DMS79 treated with DMSO at 0.1 percent for 48 hours (cell line): ENCODE measurements at regions not wholly inside any gene's neighbourhood (a gene's known extent, or its start where the extent isn't known, plus 50 kb on each side); places are given as distances from the start of the nearest gene placed in this dataset.
A peak's percentile ranks its signal among the peaks of the same experiment; 100 is the strongest.
"Not testable (repeated sequence)": the region's sequence is repeated elsewhere in the genome, so short reads cannot be mapped to it uniquely, and the experiment has no call there.

Source experiments
- DNase-seq: peaks from one replicate; lab custom pipeline; 2025; lab: John Stamatoyannopoulos, UW

- DNase-seq: no peak
Observed at GRCh38 chr13:56459286-56459685, 681.4 kb upstream of the PRR20A start.

DNA sequence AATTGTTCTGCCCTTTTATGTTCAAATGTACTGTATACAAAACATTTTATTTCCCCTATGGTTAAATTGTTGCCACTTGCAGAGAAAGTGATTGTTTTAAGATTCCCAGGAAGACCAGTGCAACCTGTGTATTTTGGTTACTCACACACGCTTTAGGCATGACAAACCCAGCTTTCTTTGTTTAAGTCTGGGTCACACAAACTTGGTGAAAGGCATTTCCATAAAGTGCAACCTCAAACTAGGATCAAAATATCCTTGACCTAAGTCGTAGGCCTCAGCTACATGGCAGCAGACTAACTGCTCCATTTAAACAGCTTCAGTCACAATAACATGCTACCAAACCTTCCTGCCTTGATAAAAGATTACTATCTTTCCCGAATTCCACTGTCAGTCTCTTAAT lies 639.0 kb upstream of the PRR20A start:
- no peak for DNase-seq

- DNase-seq: no peak
Observed at GRCh38 chr13:56510836-56511235, 629.9 kb upstream of the PRR20A start.

DNA sequence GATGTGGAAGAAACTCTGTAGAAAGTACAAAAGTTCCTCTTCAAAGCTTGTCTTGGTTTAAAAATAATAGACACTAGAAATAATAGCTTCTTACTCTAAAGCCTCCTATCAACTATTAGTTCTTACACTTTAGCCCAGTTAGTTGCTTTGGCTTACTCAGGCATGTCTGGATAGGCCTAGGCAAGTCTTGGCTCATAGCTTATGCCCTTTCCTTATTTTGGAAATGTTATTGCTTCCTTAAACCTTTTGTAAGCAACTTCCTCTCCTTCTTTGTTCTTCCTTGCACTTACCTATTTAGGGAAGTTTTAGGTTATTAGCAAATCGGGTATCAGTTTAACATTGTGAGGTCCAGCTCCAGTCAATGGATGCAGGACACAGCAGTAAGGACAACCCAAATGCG lies 628.4 kb upstream of the PRR20A start:
- not testable (repeated sequence) for DNase-seq

GRCh38 chr13:56515441-56515840 lies 625.3 kb upstream of the PRR20A start:
- DNase-seq: no peak

- DNase-seq: peak; percentile 44
Observed at GRCh38 chr13:56528040-56528790, 612.5 kb upstream of the PRR20A start.

DNA sequence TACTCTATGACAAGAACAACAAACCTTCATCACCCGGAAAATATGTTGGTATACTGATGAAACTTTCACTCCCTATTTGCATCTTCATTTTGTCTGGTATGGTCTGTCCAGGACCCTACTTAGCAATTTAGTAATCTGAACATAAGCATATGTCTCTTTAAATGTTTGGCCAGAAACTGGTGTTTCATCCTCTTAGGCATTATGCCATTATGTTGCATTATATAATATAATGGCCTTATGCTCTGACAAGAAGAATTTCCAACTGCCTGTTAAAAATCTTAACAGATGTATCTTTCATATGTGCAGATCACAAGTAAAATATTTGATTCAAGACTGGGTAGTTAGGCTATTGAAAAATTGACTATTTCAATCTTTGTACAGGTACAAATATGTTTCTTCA lies 610.6 kb upstream of the PRR20A start:
- no peak for DNase-seq

- DNase-seq: not testable (repeated sequence)
Observed at GRCh38 chr13:56547921-56548320, 592.8 kb upstream of the PRR20A start.

GRCh38 chr13:56558698-56559320 lies 581.9 kb upstream of the PRR20A start:
- DNase-seq: no peak

DNA sequence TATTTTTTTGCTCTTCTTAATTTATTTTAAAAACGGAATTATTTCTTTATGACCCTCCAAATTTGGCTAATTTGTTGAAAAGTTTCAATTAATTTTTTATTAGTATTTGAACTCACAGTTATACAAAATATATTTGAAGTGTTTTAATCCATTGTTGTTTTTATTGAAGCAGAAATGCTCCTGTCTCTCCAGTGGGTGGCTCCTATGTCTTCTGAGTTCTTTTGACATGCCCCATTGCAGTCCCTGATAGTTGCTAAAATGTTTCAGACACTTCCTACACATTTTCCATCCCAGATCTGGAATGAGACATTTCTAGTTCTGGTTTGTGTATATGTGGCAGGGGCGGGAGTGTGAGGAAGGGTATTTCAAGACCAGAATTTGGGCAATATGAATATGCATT lies 579.4 kb upstream of the PRR20A start:
- no peak for DNase-seq

DNA sequence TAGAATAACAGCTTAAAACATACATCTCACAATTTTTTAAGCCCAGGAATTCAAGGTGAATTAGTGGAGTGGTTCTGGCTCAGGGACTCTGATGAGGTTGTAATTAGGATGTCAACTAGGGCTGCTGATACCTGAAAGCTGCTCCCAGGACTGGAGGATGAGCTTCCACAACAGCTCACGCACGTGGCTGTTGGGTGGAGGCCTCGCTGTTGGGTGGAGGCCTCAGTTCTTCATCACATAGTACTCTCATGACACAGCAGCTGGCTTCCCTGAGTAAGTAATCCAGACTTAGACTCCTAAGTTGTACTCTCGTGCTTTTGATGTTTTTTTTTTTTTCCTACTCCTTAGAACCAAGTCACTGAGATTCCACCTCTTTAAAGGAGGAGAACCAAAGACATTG lies 577.1 kb upstream of the PRR20A start:
- no peak for DNase-seq

DNA sequence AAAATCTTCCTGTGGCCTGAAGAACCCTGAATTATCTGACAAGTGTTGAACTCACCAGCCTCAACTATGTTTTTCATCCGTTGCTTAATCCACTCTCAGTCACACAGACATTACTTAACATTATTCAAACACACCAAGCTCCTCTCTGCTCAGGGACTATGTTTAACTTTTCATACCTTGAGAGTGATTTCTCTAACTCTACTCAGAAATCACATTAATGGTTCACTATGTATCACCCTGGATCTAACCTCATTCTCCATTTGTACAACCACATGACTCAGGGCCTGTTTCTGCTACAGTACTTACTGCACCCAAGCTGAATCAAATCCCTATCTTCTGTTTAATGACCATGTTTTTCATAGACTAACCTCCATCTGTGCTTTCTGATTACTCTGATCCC lies 553.7 kb upstream of the PRR20A start:
- no peak for DNase-seq

GRCh38 chr13:56615572-56615971 lies 525.1 kb upstream of the PRR20A start:
- no peak for DNase-seq

GRCh38 chr13:56622840-56623239 lies 517.9 kb upstream of the PRR20A start:
- DNase-seq: no peak

- not testable (repeated sequence) for DNase-seq
Observed at GRCh38 chr13:56628886-56629285, 511.8 kb upstream of the PRR20A start.

DNA sequence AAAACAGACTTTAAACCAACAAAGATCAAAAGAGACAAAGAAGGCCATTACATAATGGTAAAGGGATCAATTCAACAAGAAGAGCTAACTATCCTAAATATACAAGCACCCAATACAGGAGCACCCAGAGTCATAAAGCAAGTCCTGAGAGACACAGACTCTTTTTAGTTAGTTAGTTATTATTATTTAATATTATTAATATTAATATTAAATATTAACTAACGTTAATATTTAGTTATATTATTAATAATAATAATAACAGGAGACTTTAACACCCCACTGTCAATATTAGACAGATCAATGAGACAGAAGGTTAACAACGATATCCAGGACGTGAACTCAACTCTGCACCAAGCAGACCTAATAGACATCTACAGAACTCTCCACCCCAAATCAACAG lies 509.7 kb upstream of the PRR20A start:
- DNase-seq: not testable (repeated sequence)

DNA sequence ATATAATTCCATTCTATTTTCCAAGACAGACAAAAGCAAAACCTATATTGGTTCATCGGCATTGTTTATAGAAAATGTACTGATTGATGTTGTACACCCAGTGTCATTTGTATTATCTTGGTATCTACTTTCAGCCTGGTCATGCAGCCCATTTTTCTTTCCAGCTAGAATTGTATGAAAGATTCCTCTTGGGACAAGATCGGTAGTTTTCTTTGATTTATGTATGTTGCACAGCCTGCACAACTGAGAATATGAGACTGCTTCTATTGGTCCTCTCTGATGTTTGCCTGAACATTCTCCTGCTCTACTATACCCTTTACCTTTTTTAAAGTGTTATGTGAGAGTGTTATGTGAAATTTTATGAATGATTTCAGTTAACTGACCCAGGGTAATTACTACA lies 487.7 kb upstream of the PRR20A start:
- no peak for DNase-seq

GRCh38 chr13:56659041-56659471 lies 481.7 kb upstream of the PRR20A start:
- DNase-seq: no peak

DNA sequence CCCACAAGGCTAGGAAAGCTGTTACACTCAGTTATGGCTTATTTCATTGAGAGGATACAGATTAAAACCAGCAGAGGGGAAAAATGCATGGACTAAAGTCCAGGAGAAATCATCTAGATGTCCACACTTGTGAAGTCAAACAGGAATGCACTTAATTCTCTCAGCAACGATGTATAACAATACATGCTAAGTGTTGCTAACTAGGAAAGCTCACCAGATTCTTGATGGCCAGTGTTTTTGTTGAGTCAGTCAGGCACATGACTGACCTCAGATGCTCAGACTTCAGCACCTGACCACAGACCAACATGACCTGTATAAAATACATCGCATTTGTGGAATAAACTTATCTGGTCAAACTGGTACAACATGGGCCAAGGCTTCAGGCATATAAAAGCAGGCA lies 470.2 kb upstream of the PRR20A start:
- no peak for DNase-seq

DNA sequence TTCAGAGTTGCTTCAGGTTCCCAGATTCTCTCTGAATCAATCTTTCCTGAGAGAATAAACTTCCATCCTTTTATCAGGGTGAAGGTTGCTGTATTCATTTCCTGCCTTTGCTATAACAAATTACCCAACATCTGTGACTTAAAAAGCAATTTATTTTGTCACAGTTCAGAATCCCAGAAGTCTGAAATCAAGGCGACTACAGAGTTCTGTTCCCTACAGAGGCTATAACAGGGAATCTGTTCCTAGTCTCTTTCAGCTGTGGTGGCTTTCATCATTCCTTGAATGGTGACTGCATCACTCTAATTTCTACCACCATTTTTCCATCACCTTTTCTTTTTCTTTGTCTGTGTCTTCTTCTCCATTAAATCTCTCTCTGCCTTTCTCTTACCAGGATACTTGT lies 459.3 kb upstream of the PRR20A start:
- no peak for DNase-seq

DNA sequence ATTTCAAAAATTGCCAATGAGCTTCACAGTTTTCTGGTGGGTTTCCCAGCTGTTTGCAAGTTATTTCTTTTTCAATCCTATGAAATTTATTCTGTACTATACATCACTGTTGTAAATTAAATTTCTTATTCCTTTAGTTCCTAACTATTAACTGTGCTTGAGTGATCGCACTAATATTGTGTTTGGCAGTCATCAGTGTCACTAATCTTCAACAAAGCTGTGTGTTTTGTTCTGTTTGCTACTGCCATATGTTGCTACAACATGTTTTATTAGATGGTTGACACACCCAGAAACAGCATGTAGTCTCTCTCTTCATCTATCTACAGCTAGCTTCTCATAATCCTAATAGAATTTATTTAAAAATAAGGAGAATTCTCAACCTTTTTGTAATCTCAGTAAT lies 453.6 kb upstream of the PRR20A start:
- DNase-seq: no peak

GRCh38 chr13:56697011-56697410 lies 443.7 kb upstream of the PRR20A start:
- DNase-seq: no peak

DNA sequence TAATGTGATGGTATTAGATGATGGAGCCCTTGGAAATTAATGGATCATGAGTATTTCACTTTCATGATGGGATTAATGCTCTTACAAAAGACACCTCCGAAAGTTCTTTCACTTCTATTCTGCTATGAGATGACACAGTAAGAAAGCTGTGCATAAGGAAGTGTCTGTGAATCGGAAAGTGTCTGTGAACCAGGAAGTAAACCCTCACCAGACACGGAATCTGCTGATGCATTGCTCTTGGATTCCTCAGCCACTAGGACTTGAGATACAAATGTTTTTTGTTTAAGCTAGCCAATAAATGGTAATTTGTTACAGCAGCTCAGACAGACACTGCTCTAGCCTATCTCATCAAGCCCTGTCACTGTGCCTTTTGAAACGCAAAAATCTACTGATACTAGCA lies 440.4 kb upstream of the PRR20A start:
- no peak for DNase-seq

GRCh38 chr13:56706485-56706884 lies 434.2 kb upstream of the PRR20A start:
- DNase-seq: no peak
